GM13976 (cell line): ENCODE measurements at regions not wholly inside any gene's neighbourhood (a gene's known extent, or its start where the extent isn't known, plus 50 kb on each side); places are given as distances from the start of the nearest gene placed in this dataset.

Experiments used
- DNase-seq: peaks from one replicate; pipeline ENCODE4 v3.0.0; 2012; ENCODE audit warnings: low spot score
- in situ Hi-C: fragments of 300-500 bp; cut with MboI; formaldehyde crosslinking; loops from one replicate; pipeline ENCODE4 v1.12.0; 2022; ENCODE audit warnings: low sequenced_read_pairs, mixed read lengths, inconsistent platforms; ENCODE audit not compliant: unreplicated experiment
- TF ChIP-seq, protein P1 (sequence below): IDR thresholded peaks from 2 replicates; pipeline ENCODE4 v1.5.1; 2012; ENCODE audit warnings: borderline replicate concordance, mild to moderate bottlenecking; ENCODE audit not compliant: insufficient read depth; ENCODE audit errors: extremely low read depth, missing control alignments, control extremely low read depth

DNA sequence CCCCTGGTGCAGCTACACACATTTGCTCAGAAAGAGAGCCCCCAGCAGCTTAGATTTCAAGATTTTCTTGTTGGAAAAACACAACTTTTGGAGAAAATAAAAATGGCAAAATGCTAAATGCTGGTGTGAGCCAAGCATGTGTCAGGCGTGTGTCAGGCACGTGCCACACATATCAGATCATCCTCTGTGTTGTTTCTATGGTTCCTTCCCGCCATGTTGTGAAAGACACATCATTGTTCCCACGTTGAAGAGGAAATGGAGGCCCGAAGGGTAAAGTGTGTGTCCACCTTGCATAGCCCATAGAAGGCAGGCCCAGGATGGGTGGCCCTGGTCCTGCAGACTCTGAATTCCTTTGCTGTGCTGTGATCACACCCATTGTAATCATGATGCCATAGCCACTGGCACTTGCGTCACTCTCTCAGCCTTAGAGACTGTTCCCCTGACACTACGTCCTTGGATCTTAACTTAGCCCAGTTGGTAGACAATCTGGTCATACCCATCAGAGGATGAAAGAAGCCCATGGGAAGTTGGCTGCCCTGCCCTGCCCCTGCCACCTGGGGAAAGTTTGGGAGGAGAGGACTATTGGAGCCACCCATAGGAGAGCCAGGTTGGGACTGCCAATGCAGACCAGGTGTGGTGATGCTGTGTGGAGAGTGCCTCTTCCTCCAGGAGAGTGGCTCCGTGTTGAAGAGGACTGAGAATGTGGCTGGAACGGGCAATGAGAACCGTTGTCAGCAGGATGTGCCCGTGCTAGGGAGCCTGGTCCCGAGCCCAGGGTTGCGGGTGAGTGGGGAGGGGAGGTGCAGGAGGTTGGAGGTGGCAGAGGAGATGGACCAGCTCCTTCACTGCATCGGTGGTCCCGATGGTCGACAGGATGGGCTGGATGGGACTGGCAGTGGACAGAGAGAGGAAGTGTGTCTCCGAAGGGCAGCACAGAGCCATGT, 65.6 kb upstream of the IGFBP3 start:
- TF ChIP-seq, protein P1, sequence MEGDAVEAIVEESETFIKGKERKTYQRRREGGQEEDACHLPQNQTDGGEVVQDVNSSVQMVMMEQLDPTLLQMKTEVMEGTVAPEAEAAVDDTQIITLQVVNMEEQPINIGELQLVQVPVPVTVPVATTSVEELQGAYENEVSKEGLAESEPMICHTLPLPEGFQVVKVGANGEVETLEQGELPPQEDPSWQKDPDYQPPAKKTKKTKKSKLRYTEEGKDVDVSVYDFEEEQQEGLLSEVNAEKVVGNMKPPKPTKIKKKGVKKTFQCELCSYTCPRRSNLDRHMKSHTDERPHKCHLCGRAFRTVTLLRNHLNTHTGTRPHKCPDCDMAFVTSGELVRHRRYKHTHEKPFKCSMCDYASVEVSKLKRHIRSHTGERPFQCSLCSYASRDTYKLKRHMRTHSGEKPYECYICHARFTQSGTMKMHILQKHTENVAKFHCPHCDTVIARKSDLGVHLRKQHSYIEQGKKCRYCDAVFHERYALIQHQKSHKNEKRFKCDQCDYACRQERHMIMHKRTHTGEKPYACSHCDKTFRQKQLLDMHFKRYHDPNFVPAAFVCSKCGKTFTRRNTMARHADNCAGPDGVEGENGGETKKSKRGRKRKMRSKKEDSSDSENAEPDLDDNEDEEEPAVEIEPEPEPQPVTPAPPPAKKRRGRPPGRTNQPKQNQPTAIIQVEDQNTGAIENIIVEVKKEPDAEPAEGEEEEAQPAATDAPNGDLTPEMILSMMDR = no peak
- DNase-seq = no peak
- in situ Hi-C loops = no loop called here

DNA sequence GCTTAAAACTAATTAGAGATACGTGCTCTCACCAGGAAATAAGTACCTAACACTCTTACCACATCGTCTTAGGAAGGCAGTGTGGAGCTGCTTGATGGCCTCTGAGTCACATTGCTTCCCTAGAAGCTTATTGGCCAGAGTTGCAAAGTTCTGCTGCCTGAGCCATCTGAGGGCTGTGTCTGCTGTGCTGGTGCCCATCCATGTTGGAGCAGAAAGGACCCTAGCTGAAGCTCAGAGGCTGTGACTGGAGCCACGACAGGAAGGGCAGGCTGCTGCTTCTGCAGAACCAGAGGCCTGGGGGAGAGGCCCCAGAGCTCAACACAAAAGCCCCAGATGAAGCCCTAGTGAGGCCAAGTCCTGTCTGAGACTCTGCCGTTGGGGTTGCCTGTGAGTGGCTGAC, 64.8 kb upstream of the IGFBP3 start:
- TF ChIP-seq, protein P1 = no peak
- no peak for DNase-seq
- in situ Hi-C loops = no loop called here

GRCh38 chr7:45984386-45985295, 63.6 kb upstream of the IGFBP3 start:
- in situ Hi-C loops = no loop called here
- TF ChIP-seq, protein P1 = no peak
- no peak for DNase-seq

- TF ChIP-seq, protein P1 = no peak
- DNase-seq = no peak
- in situ Hi-C loops = no loop called here
These were observed 62.7 kb upstream of the IGFBP3 start for GRCh38 chr7:45983720-45984255.

DNA sequence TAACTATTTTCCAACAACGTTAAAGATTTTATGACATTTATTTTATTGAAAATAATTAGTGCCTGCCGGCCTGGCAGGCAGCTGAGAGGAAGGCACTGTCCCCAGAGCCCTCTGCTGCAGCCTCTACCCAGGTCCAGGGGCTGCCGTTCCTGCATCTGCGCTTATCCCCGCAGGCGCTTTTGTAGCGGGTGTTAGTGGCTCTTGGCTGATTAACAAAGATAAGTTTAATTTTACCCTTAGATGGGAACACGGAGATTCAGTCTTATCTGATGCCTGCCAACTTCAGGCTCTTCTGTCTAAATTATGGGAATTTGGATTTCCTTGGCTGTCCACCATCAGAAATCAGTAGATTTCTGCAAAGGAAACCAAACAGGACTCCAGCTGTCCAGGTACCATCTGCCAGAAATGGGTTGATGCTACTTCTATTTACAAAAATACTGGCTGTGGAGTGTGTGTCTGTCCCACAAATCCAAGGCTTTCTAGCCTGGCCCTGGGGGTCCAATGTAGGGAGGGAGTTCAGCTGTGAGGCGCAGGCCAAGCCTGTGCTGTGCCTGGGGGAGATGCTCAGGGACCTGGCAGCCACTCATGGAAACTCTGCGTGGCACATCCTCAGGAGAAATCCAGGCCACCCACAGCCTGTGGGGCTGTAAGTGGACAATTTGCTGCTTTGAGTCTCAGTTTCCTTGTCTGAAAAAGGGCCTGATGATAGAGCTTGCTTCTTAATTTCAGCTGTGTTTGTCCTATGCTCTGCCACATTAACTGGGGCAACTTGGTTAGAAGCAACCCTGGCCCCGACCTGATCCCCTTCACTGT, 62.0 kb upstream of the IGFBP3 start:
- no peak for DNase-seq
- in situ Hi-C loops = no loop called here
- TF ChIP-seq, protein P1 = no peak
